Heart left ventricle (tissue), 13 donors: ENCODE measurements at regions not wholly inside any gene's neighbourhood (a gene's known extent, or its start where the extent isn't known, plus 50 kb on each side); places are given as distances from the start of the nearest gene placed in this dataset.

ENCODE experiments used
- CTCF ChIP-seq, 12 donors: fragments of 200-600 bp; sonication (generic) in 4 of 12; IDR thresholded peaks; one replicate each; pipeline versions ENCODE4 v1.5.0 to v1.8.0; 2018 to 2022; ENCODE audit warnings: antibody characterized with exemption in 12 of 12, mild to moderate bottlenecking in 5 of 12
- POLR2A ChIP-seq, 2 donors: fragments of 450-650 bp; IDR thresholded peaks; one replicate each; pipeline ENCODE4 v1.6.1; 2017; ENCODE audit warnings: antibody characterized with exemption in 2 of 2, mild to moderate bottlenecking in 2 of 2, moderate library complexity in 2 of 2
- donor health status: ischemic (EF 13 %, LVEDD 7.1; RV severe dilation, severe dysfunction).
- donor health status: DM: no; HTN: yes; CAD: no.
- donor health status: DM: no; HTN: no; CAD: no.
- donor health status: ischemic (EF 25% LVEDD 6.9; RV normal size, moderate dysfunction).
- donor health status: ischemic (EF 25% LVEDD 5.7; RV mildly dilated, moderate dysfunction).
- donor health status: ischemic (EF 35%, LVEDD 5.7; RV mildly dilated, moderate dysfunction).
- donor health status: nonischemic (EF 11% LVEDD 7.7; RV severe dilation, severe dysfunction).
- donor health status: DM: yes; HTN: yes; CAD: no.
- donor health status: PGD.
- donor health status: ischemic (EF 29% LVEDD 5.4; RV normal size, mild dysfunction).
- donor health status: nonischemic (EF 23%, LVEDD 6.1; RV moderate dilation, normal function).

DNA sequence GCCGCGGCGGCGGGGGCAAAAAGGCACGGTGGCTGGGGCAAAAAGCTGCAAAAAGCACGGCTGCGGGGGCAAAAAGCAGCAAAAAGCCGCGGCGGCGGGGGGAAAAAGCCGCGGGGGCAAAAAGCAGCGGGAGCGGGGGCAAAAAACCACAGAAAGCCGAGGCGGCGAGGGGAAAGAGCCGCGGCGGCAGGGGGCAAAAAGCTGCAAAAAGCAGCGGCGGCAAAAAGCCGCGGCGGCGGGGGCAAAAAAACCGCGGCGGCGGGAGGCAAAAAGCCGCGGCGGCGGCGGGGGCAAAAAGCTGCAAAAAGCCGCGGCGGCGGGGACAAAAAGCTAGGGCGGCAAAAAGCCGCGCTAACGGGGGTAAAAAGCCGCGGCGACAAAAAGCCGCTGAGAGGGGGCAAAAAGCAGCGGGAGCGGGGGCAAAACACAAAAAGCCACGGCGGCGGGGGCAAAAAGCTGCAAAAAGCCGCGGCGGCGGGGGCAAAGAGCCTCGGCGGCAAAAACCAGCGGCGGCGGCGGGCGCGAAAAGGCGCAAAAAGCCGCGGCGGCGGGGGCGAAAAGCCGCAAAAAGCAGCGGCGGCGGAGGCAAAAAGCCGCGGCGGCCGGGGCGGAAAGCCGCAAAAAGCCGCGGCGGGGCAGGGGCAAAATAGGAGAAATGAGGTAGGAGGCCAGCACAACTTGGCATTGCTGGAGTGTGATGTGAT is 123.4 kb downstream of the ANKRD30BL start:
- TF ChIP-seq CTCF (IDR thresholded peaks at IDR 0.05) (no peak), POLR2A (IDR thresholded peaks at IDR 0.05) (no peak)
